Endodermal cell (in vitro differentiated cells): ENCODE measurements at regions not wholly inside any gene's neighbourhood (a gene's known extent, or its start where the extent isn't known, plus 50 kb on each side); places are given as distances from the start of the nearest gene placed in this dataset.

Experiments used
- DNase-seq: peaks from one replicate; pipeline ENCODE4 v3.0.0-alpha.2; 2017
- H3K27ac ChIP-seq: 2 replicates; pipeline ENCODE4 v1.5.1; 2013; ENCODE audit warnings: mild to moderate bottlenecking, low read depth, low read length, moderate library complexity
- H3K27me3 ChIP-seq: 2 replicates; pipeline ENCODE4 v1.6.1; 2013; ENCODE audit warnings: mild to moderate bottlenecking, low read length, moderate library complexity; ENCODE audit not compliant: insufficient read depth, control insufficient read depth, poor library complexity, severe bottlenecking
- H3K36me3 ChIP-seq: 2 replicates; pipeline ENCODE4 v1.7.0; 2013; ENCODE audit warnings: mild to moderate bottlenecking, low read length, moderate library complexity; ENCODE audit not compliant: control insufficient read depth, insufficient read depth
- H3K4me1 ChIP-seq: one replicate; pipeline ENCODE4 v1.7.0; 2013; ENCODE audit warnings: low read length; ENCODE audit not compliant: control insufficient read depth, insufficient read depth
- H3K4me3 ChIP-seq: 2 replicates; pipeline ENCODE4 v1.5.1; 2013; ENCODE audit warnings: mild to moderate bottlenecking, low read length, moderate library complexity
- H3K9ac ChIP-seq: 2 replicates; pipeline ENCODE4 v1.6.1; 2013; ENCODE audit warnings: mild to moderate bottlenecking, low read length, moderate library complexity; ENCODE audit not compliant: poor library complexity, severe bottlenecking; ENCODE audit errors: extremely low read depth
- H3K9me3 ChIP-seq: 2 replicates; pipeline ENCODE4 v1.6.1; 2013; ENCODE audit warnings: mild to moderate bottlenecking, low read length, moderate library complexity; ENCODE audit not compliant: control insufficient read depth
- H3K27ac Mint-ChIP-seq: 2 replicates; pipeline ENCODE4 v1.8.0; 2020; ENCODE audit warnings: mixed read lengths
- H3K27me3 Mint-ChIP-seq: 2 replicates; pipeline ENCODE4 v1.8.0; 2021; ENCODE audit warnings: mild to moderate bottlenecking, mixed read lengths; ENCODE audit not compliant: insufficient read depth
- H3K36me3 Mint-ChIP-seq: 2 replicates; pipeline ENCODE4 v1.8.0; 2020; ENCODE audit warnings: low read depth, mixed read lengths
- H3K4me1 Mint-ChIP-seq: 2 replicates; pipeline ENCODE4 v1.8.0; 2020; ENCODE audit warnings: mixed read lengths
- H3K4me3 Mint-ChIP-seq: 2 replicates; pipeline ENCODE4 v1.8.0; 2020; ENCODE audit warnings: mild to moderate bottlenecking, moderate library complexity, mixed read lengths
- H3K9me3 Mint-ChIP-seq: 2 replicates; pipeline ENCODE4 v1.8.0; 2020; ENCODE audit warnings: mild to moderate bottlenecking, mixed read lengths
- CTCF ChIP-seq: fragments of 200-600 bp; sonication (generic); conservative IDR thresholded peaks from 2 replicates; pipeline ENCODE4 v1.5.0; 2021; ENCODE audit warnings: antibody characterized with exemption, mild to moderate bottlenecking
- whole genome bisulfite sequencing, 2 experiments: methylation state at CpG; one replicate each; pipeline versions ENCODE4 v1.1.5 to v1.1.7; 2013; ENCODE audit warnings: missing lambda C conversion rate in 2 of 2, mixed read lengths in 1 of 2; ENCODE audit not compliant: insufficient coverage in 1 of 2, insufficient read length in 1 of 2; 5-methylcytosine and 5-hydroxymethylcytosine counted together

GRCh38 chr15:29936353-29937049, 114.2 kb upstream of the TJP1 start:
- H3K9me3 ChIP-seq = no peaks in the 10 kb centered on the region
- TF ChIP-seq CTCF = no peak
- no peak overlapping the region for H3K4me3 ChIP-seq
- Mint-ChIP-seq H3K36me3 (no peaks in the 10 kb centered on the region), H3K27ac (no peak overlapping the region), H3K9me3 (no peaks in the 10 kb centered on the region), H3K4me3 (no peak overlapping the region), H3K27me3 (no peaks in the 10 kb centered on the region), H3K4me1 (peaks cover 26% of the 10 kb centered on the region)
- no peak overlapping the region for H3K9ac ChIP-seq
- H3K27me3 ChIP-seq = no peaks in the 10 kb centered on the region
- H3K27ac ChIP-seq = no peak overlapping the region
- DNase-seq = no peak
- WGBS, 2 experiments = 94 to 95% methylated on average over 6 to 10 of the region's 10 CpGs
- no peaks in the 10 kb centered on the region for H3K36me3 ChIP-seq
- H3K4me1 ChIP-seq = peaks cover 4% of the 10 kb centered on the region

- Mint-ChIP-seq H3K4me1 (peaks cover 20% of the 10 kb centered on the region), H3K27ac (no peak overlapping the region), H3K4me3 (no peak overlapping the region), H3K27me3 (no peaks in the 10 kb centered on the region), H3K9me3 (no peaks in the 10 kb centered on the region), H3K36me3 (no peaks in the 10 kb centered on the region)
- no peak overlapping the region for H3K9ac ChIP-seq
- H3K9me3 ChIP-seq = no peaks in the 10 kb centered on the region
- peaks cover 4% of the 10 kb centered on the region for H3K4me1 ChIP-seq
- WGBS, 2 experiments = 84 to 95% methylated on average over 3 of the region's 3 CpGs
- no peak overlapping the region for H3K4me3 ChIP-seq
- no peak overlapping the region for H3K27ac ChIP-seq
- DNase-seq = peak; percentile 78
- TF ChIP-seq CTCF = peak; percentile 60
- H3K27me3 ChIP-seq = no peaks in the 10 kb centered on the region
- H3K36me3 ChIP-seq = no peaks in the 10 kb centered on the region
Observed at GRCh38 chr15:29935296-29936004, 113.2 kb upstream of the TJP1 start.

- Histone ChIP-seq H3K9me3 (no peaks in the 10 kb centered on the region), H3K36me3 (no peaks in the 10 kb centered on the region), H3K27ac (no peak overlapping the region), H3K4me3 (no peak overlapping the region), H3K9ac (no peak overlapping the region), H3K4me1 (peaks cover 4% of the 10 kb centered on the region), H3K27me3 (no peaks in the 10 kb centered on the region)
- no peak for DNase-seq
- TF ChIP-seq CTCF = no peak
- H3K4me3 Mint-ChIP-seq = no peak overlapping the region
- no peak overlapping the region for H3K27ac Mint-ChIP-seq
- H3K4me1 Mint-ChIP-seq = peaks cover 20% of the 10 kb centered on the region
- no peaks in the 10 kb centered on the region for H3K9me3 Mint-ChIP-seq
- H3K27me3 Mint-ChIP-seq = no peaks in the 10 kb centered on the region
- WGBS, 2 experiments = 85 to 100% methylated on average over 1 to 2 of the region's 2 CpGs
- no peaks in the 10 kb centered on the region for H3K36me3 Mint-ChIP-seq
Observed at GRCh38 chr15:29934251-29934650, 112.0 kb upstream of the TJP1 start.
